ENCODE measurements at regions not wholly inside any gene's neighbourhood (a gene's known extent, or its start where the extent isn't known, plus 50 kb on each side); places are given as distances from the start of the nearest gene placed in this dataset.

- TF ChIP-seq ATF2 (IDR thresholded peaks at IDR 0.05; ENCODE audit: low read length) (no peak), CREB1 (IDR thresholded peaks at IDR 0.05) (no peak), TAF1 (IDR thresholded peaks at IDR 0.05; ENCODE audit: low read depth, low read length) (no peak), TCF12 (IDR thresholded peaks at IDR 0.05; ENCODE audit: low read depth, low read length) (no peak), KDM5A (IDR thresholded peaks at IDR 0.05; ENCODE audit: low read length) (no peak), TEAD4 (IDR thresholded peaks at IDR 0.05; ENCODE audit: low read depth, low read length) (no peak), YY1 (IDR thresholded peaks at IDR 0.05; ENCODE audit: low read depth, low read length) (no peak)
Observed at GRCh38 chr2:142478206-142478605, 347.4 kb upstream of the LRP1B start (continued).

All from H1 (cell line).